GM20000 (cell line): ENCODE measurements at regions not wholly inside any gene's neighbourhood (a gene's known extent, or its start where the extent isn't known, plus 50 kb on each side); places are given as distances from the start of the nearest gene placed in this dataset.

Experiments
- DNase-seq: peaks from one replicate; pipeline ENCODE4 v3.0.0; 2012; ENCODE audit warnings: low spot score
- CTCF ChIP-seq: IDR thresholded peaks from 2 replicates; pipeline ENCODE4 v1.5.1; 2012; ENCODE audit warnings: mild to moderate bottlenecking, control low read depth; ENCODE audit errors: extremely low read depth, missing control alignments

- DNase-seq: no peak
- no peak for TF ChIP-seq CTCF
Observed at GRCh38 chr2:107094450-107094986, 208.6 kb upstream of the ST6GAL2 start.

GRCh38 chr2:107102176-107102575 lies 216.2 kb upstream of the ST6GAL2 start:
- no peak for DNase-seq
- TF ChIP-seq CTCF: no peak

GRCh38 chr2:107107351-107107750 lies 221.4 kb upstream of the ST6GAL2 start:
- no peak for TF ChIP-seq CTCF
- no peak for DNase-seq

GRCh38 chr2:107108556-107108955 lies 222.6 kb upstream of the ST6GAL2 start:
- no peak for TF ChIP-seq CTCF

GRCh38 chr2:107111623-107112022 lies 225.7 kb upstream of the ST6GAL2 start:
- DNase-seq: no peak
- TF ChIP-seq CTCF: no peak

More at GRCh38 chr2:107108556-107108955, 222.6 kb upstream of the ST6GAL2 start:
- DNase-seq: no peak

- no peak for DNase-seq
- TF ChIP-seq CTCF: no peak
Observed at GRCh38 chr2:107112561-107112960, 226.6 kb upstream of the ST6GAL2 start.

GRCh38 chr2:107128381-107128780 lies 242.4 kb upstream of the ST6GAL2 start:
- no peak for DNase-seq
- no peak for TF ChIP-seq CTCF
